ENCODE measurements at regions not wholly inside any gene's neighbourhood (a gene's known extent, or its start where the extent isn't known, plus 50 kb on each side); places are given as distances from the start of the nearest gene placed in this dataset.
"Not testable (repeated sequence)": the region's sequence is repeated elsewhere in the genome, so short reads cannot be mapped to it uniquely, and the experiment has no call there.

- DNase-seq (ENCODE audit: low read depth in 1 of 2, low spot score in 1 of 2) = no peak
- TF ChIP-seq JUND (IDR thresholded peaks at IDR 0.05; ENCODE audit: low read depth) = no peak
- in situ Hi-C loops (cut with HindIII; ENCODE audit: low pct_unique_long_range_greater_than_20kb, low sequenced_read_pairs) = no loop called here
Measured at GRCh38 chr3:144865948-144866347, 894.3 kb downstream of the DIPK2A start.

- no peak for DNase-seq (ENCODE audit: low read depth in 1 of 2, low spot score in 1 of 2)
- TF ChIP-seq JUND (IDR thresholded peaks at IDR 0.05; ENCODE audit: low read depth) = no peak
- in situ Hi-C loops (cut with HindIII; ENCODE audit: low pct_unique_long_range_greater_than_20kb, low sequenced_read_pairs) = no loop called here
Measured at GRCh38 chr3:144866476-144866875, 894.9 kb downstream of the DIPK2A start.

GRCh38 chr3:144868506-144868905 is 896.9 kb downstream of the DIPK2A start:
- in situ Hi-C loops (cut with HindIII; ENCODE audit: low pct_unique_long_range_greater_than_20kb, low sequenced_read_pairs) = no loop called here
- DNase-seq (ENCODE audit: low read depth in 1 of 2, low spot score in 1 of 2) = no peak
- no peak for TF ChIP-seq JUND (IDR thresholded peaks at IDR 0.05; ENCODE audit: low read depth)

GRCh38 chr3:144873066-144873465 is 901.4 kb downstream of the DIPK2A start:
- in situ Hi-C loops (cut with HindIII; ENCODE audit: low pct_unique_long_range_greater_than_20kb, low sequenced_read_pairs) = no loop called here
- TF ChIP-seq JUND (IDR thresholded peaks at IDR 0.05; ENCODE audit: low read depth) = no peak
- DNase-seq (ENCODE audit: low read depth in 1 of 2, low spot score in 1 of 2) = no peak

GRCh38 chr3:144875211-144875610 is 903.6 kb downstream of the DIPK2A start:
- no peak for TF ChIP-seq JUND (IDR thresholded peaks at IDR 0.05; ENCODE audit: low read depth)
- in situ Hi-C loops (cut with HindIII; ENCODE audit: low pct_unique_long_range_greater_than_20kb, low sequenced_read_pairs) = no loop called here
- no peak for DNase-seq (ENCODE audit: low read depth in 1 of 2, low spot score in 1 of 2)

GRCh38 chr3:144877356-144877755 is 905.7 kb downstream of the DIPK2A start:
- TF ChIP-seq JUND (IDR thresholded peaks at IDR 0.05; ENCODE audit: low read depth) = no peak
- DNase-seq (ENCODE audit: low read depth in 1 of 2, low spot score in 1 of 2) = no peak
- in situ Hi-C loops (cut with HindIII; ENCODE audit: low pct_unique_long_range_greater_than_20kb, low sequenced_read_pairs) = no loop called here

GRCh38 chr3:144879701-144880100 is 908.1 kb downstream of the DIPK2A start:
- in situ Hi-C loops (cut with HindIII; ENCODE audit: low pct_unique_long_range_greater_than_20kb, low sequenced_read_pairs) = no loop called here
- TF ChIP-seq JUND (IDR thresholded peaks at IDR 0.05; ENCODE audit: low read depth) = no peak
- no peak for DNase-seq (ENCODE audit: low read depth in 1 of 2, low spot score in 1 of 2)

GRCh38 chr3:144893980-144894379 is 922.4 kb downstream of the DIPK2A start:
- in situ Hi-C loops (cut with HindIII; ENCODE audit: low pct_unique_long_range_greater_than_20kb, low sequenced_read_pairs) = no loop called here
- no peak for DNase-seq (ENCODE audit: low read depth in 1 of 2, low spot score in 1 of 2)
- TF ChIP-seq JUND (IDR thresholded peaks at IDR 0.05; ENCODE audit: low read depth) = no peak

GRCh38 chr3:144894576-144894975 is 923.0 kb downstream of the DIPK2A start:
- TF ChIP-seq JUND (IDR thresholded peaks at IDR 0.05; ENCODE audit: low read depth) = no peak
- in situ Hi-C loops (cut with HindIII; ENCODE audit: low pct_unique_long_range_greater_than_20kb, low sequenced_read_pairs) = no loop called here
- no peak for DNase-seq (ENCODE audit: low read depth in 1 of 2, low spot score in 1 of 2)

- no peak for TF ChIP-seq JUND (IDR thresholded peaks at IDR 0.05; ENCODE audit: low read depth)
- no peak for DNase-seq (ENCODE audit: low read depth in 1 of 2, low spot score in 1 of 2)
- in situ Hi-C loops (cut with HindIII; ENCODE audit: low pct_unique_long_range_greater_than_20kb, low sequenced_read_pairs) = no loop called here
Measured at GRCh38 chr3:144900366-144900765, 928.7 kb downstream of the DIPK2A start.

GRCh38 chr3:144907581-144907980 is 936.0 kb downstream of the DIPK2A start:
- DNase-seq (ENCODE audit: low read depth in 1 of 2, low spot score in 1 of 2); in situ Hi-C loops (cut with HindIII; ENCODE audit: low pct_unique_long_range_greater_than_20kb, low sequenced_read_pairs): not testable (repeated sequence)

GRCh38 chr3:144912968-144913367 is 941.3 kb downstream of the DIPK2A start:
- no peak for DNase-seq (ENCODE audit: low read depth in 1 of 2, low spot score in 1 of 2)
- in situ Hi-C loops (cut with HindIII; ENCODE audit: low pct_unique_long_range_greater_than_20kb, low sequenced_read_pairs) = no loop called here
- no peak for TF ChIP-seq JUND (IDR thresholded peaks at IDR 0.05; ENCODE audit: low read depth)

GRCh38 chr3:144915202-144915601 is 943.6 kb downstream of the DIPK2A start:
- in situ Hi-C loops (cut with HindIII; ENCODE audit: low pct_unique_long_range_greater_than_20kb, low sequenced_read_pairs) = no loop called here
- TF ChIP-seq JUND (IDR thresholded peaks at IDR 0.05; ENCODE audit: low read depth) = no peak
- DNase-seq (ENCODE audit: low read depth in 1 of 2, low spot score in 1 of 2) = no peak

GRCh38 chr3:144921710-144922109 is 950.1 kb downstream of the DIPK2A start:
- no peak for TF ChIP-seq JUND (IDR thresholded peaks at IDR 0.05; ENCODE audit: low read depth)
- DNase-seq (ENCODE audit: low read depth in 1 of 2, low spot score in 1 of 2) = no peak
- in situ Hi-C loops (cut with HindIII; ENCODE audit: low pct_unique_long_range_greater_than_20kb, low sequenced_read_pairs) = no loop called here
